Kidney (tissue), 13 donors: ENCODE measurements at regions not wholly inside any gene's neighbourhood (a gene's known extent, or its start where the extent isn't known, plus 50 kb on each side); places are given as distances from the start of the nearest gene placed in this dataset.

ENCODE experiments used
- DNase-seq, 5 donors: peaks; one replicate each; pipeline ENCODE4 v3.0.0-alpha.2; 2013 to 2020
- FAIRE-seq: peaks from 2 replicates; lab custom pipeline; 2012; peaks lifted over from hg19 to GRCh38; lab: Jason Lieb, UNC
- H3K27ac ChIP-seq, 2 donors: one replicate each; pipeline ENCODE4 v1.7.0; 2013; ENCODE audit warnings: low read depth in 2 of 2, low read length in 2 of 2, inconsistent platforms in 1 of 2
- H3K27me3 ChIP-seq: one replicate; pipeline ENCODE4 v1.7.1; 2013; ENCODE audit warnings: low read length, inconsistent platforms; ENCODE audit not compliant: control insufficient read depth, insufficient read depth
- H3K36me3 ChIP-seq, 3 donors: one replicate each; pipeline versions ENCODE4 v1.7.0 to v1.7.1; 2013; ENCODE audit warnings: low read length in 3 of 3, control low read depth in 1 of 3, inconsistent platforms in 1 of 3; ENCODE audit not compliant: insufficient read depth in 3 of 3, control insufficient read depth in 2 of 3
- H3K4me1 ChIP-seq, 3 donors: one replicate each; pipeline versions ENCODE4 v1.7.0 to v1.7.1; 2013; ENCODE audit warnings: low read length in 3 of 3, inconsistent platforms in 1 of 3, low read depth in 1 of 3; ENCODE audit not compliant: control insufficient read depth in 2 of 3, insufficient read depth in 2 of 3
- H3K4me3 ChIP-seq, 3 donors: one replicate each; pipeline versions ENCODE4 v1.7.0 to v1.8.1; 2013; ENCODE audit warnings: low read length in 3 of 3, control low read depth in 1 of 3, inconsistent platforms in 1 of 3
- H3K9ac ChIP-seq, 3 donors: one replicate each; pipeline versions ENCODE4 v1.7.0 to v1.7.1; 2013; ENCODE audit warnings: low read length in 3 of 3, control low read depth in 1 of 3, inconsistent platforms in 1 of 3
- H3K9me3 ChIP-seq, 3 donors: one replicate each; pipeline versions ENCODE4 v1.7.0 to v1.7.1; 2013; ENCODE audit warnings: low read length in 3 of 3, control low read depth in 1 of 3, inconsistent platforms in 1 of 3; ENCODE audit not compliant: control insufficient read depth in 2 of 3, insufficient read depth in 1 of 3
- intact Hi-C: fragments of 100-400 bp; cut with DNase I; formaldehyde crosslinking; loops from one replicate; pipeline ENCODE4 v1.11.1; 2022
- TF ChIP-seq, protein P1 (sequence below): IDR thresholded peaks from 3 replicates; pipeline ENCODE4 v1.5.1; 2012; ENCODE audit warnings: mild to moderate bottlenecking, moderate library complexity, borderline replicate concordance; ENCODE audit not compliant: insufficient read depth; ENCODE audit errors: extremely low read depth
- donor health status: control.
- donor health status: control.
- donor health status: control.
- donor health status: control.
- donor health status: control.
- donor health status: DM: yes; HTN: yes; CAD: no.
- donor health status: Normal renal cell carcinoma (clear cell type).

GRCh38 chr3:86180696-86181095 lies 810.3 kb downstream of the VGLL3 start:
- peak in 1 of 5 donors; percentile 28 for DNase-seq
- no peak for FAIRE-seq

GRCh38 chr3:86178095-86178494 lies 812.9 kb downstream of the VGLL3 start:
- intact Hi-C loops = no loop called here
- no peak for DNase-seq
- peaks cover 0 to 3% (median 0%) of the 10 kb centered on the region in 3 donors for H3K4me1 ChIP-seq
- H3K9me3 ChIP-seq = no peaks in the 10 kb centered on the region
- no peaks in the 10 kb centered on the region for H3K36me3 ChIP-seq
- H3K27me3 ChIP-seq = no peaks in the 10 kb centered on the region
- H3K4me3 ChIP-seq = no peak overlapping the region
- FAIRE-seq = no peak
- TF ChIP-seq, protein P1, sequence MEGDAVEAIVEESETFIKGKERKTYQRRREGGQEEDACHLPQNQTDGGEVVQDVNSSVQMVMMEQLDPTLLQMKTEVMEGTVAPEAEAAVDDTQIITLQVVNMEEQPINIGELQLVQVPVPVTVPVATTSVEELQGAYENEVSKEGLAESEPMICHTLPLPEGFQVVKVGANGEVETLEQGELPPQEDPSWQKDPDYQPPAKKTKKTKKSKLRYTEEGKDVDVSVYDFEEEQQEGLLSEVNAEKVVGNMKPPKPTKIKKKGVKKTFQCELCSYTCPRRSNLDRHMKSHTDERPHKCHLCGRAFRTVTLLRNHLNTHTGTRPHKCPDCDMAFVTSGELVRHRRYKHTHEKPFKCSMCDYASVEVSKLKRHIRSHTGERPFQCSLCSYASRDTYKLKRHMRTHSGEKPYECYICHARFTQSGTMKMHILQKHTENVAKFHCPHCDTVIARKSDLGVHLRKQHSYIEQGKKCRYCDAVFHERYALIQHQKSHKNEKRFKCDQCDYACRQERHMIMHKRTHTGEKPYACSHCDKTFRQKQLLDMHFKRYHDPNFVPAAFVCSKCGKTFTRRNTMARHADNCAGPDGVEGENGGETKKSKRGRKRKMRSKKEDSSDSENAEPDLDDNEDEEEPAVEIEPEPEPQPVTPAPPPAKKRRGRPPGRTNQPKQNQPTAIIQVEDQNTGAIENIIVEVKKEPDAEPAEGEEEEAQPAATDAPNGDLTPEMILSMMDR = no peak
- H3K27ac ChIP-seq = no peak overlapping the region
- no peak overlapping the region for H3K9ac ChIP-seq

More at GRCh38 chr3:86180696-86181095, 810.3 kb downstream of the VGLL3 start:
- Histone ChIP-seq H3K9ac (no peak overlapping the region), H3K36me3 (no peaks in the 10 kb centered on the region), H3K4me1 (peaks cover 0 to 2% (median 0%) of the 10 kb centered on the region in 3 donors), H3K4me3 (no peak overlapping the region), H3K27ac (no peak overlapping the region), H3K9me3 (peaks cover 0 to 2% (median 0%) of the 10 kb centered on the region in 3 donors), H3K27me3 (no peaks in the 10 kb centered on the region)
- intact Hi-C loops = no loop called here
- TF ChIP-seq, protein P1 = no peak

- Histone ChIP-seq H3K27ac (no peak overlapping the region), H3K4me1 (peaks cover 0 to 3% (median 0%) of the 10 kb centered on the region in 3 donors), H3K9me3 (no peaks in the 10 kb centered on the region), H3K9ac (no peak overlapping the region), H3K4me3 (no peak overlapping the region), H3K36me3 (no peaks in the 10 kb centered on the region), H3K27me3 (no peaks in the 10 kb centered on the region)
- intact Hi-C loops = no loop called here
- FAIRE-seq (no peak), DNase-seq (no peak)
- TF ChIP-seq, protein P1 = no peak
Measured at GRCh38 chr3:86176445-86176784, 814.5 kb downstream of the VGLL3 start.
